GM19240 (cell line): ENCODE measurements at regions not wholly inside any gene's neighbourhood (a gene's known extent, or its start where the extent isn't known, plus 50 kb on each side); places are given as distances from the start of the nearest gene placed in this dataset.
"Not testable (repeated sequence)": the region's sequence is repeated elsewhere in the genome, so short reads cannot be mapped to it uniquely, and the experiment has no call there.

Source experiments
- DNase-seq: peaks from one replicate; pipeline ENCODE4 v3.0.0; 2011; ENCODE audit warnings: low spot score; ENCODE audit not compliant: insufficient read length

- no peak for DNase-seq
Observed at GRCh38 chr21:15667819-15668218, 62.0 kb upstream of the USP25 start.

GRCh38 chr21:15669247-15669646, 60.5 kb upstream of the USP25 start:
- DNase-seq = no peak

- no peak for DNase-seq
Observed at GRCh38 chr21:15671188-15671587, 58.6 kb upstream of the USP25 start.

GRCh38 chr21:15672578-15672977, 57.2 kb upstream of the USP25 start:
- DNase-seq = not testable (repeated sequence)

GRCh38 chr21:15676935-15677334, 52.8 kb upstream of the USP25 start:
- no peak for DNase-seq

GRCh38 chr21:15679630-15680029, 50.2 kb upstream of the USP25 start:
- DNase-seq = no peak
